ENCODE measurements at regions not wholly inside any gene's neighbourhood (a gene's known extent, or its start where the extent isn't known, plus 50 kb on each side); places are given as distances from the start of the nearest gene placed in this dataset.

DNA sequence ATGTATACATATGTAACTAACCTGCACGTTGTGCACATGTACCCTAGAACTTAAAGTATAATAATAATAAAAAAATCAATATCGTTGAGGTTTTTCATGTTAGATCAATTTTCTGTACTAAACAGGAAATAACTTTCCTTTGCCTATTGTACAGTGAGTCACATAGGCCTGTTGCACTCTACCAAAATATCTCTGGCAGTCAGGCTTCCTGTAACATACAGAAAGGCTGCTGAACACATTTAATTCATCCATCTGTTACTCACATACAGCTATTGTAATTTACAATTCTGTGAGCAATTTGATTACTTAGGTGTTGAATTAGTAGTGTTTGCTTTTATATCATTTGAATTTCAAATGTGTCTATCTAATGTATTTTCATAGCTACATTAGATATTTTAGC is 427.8 kb downstream of the TMA16 start:
- DNase-seq: no peak
- Histone ChIP-seq H3K4me1 (ENCODE audit: low read length) (no peaks in the 10 kb centered on the region), H3K27me3 (replicated peaks; ENCODE audit: insufficient read depth, low read length) (no peaks in the 10 kb centered on the region), H3K79me2 (ENCODE audit: low read length) (no peaks in the 10 kb centered on the region), H2AFZ (ENCODE audit: low read length) (no peak overlapping the region), H3K36me3 (replicated peaks; ENCODE audit: insufficient read depth, low read length) (no peaks in the 10 kb centered on the region), H3K4me2 (ENCODE audit: low read depth, low read length) (no peak overlapping the region), H3K4me3 (ENCODE audit: low read length) (no peak overlapping the region), H3K27ac (ENCODE audit: low read length) (no peak overlapping the region), H3K9ac (ENCODE audit: low read length) (no peak overlapping the region), H3F3A (ENCODE audit: insufficient read depth, low read length) (no peaks in the 10 kb centered on the region), H3K9me3 (replicated peaks; ENCODE audit: insufficient read depth, low read length) (no peaks in the 10 kb centered on the region), H4K20me1 (ENCODE audit: insufficient read depth, low read length) (no peaks in the 10 kb centered on the region), H3K9me2 (replicated peaks; ENCODE audit: insufficient read depth, low read length) (no peaks in the 10 kb centered on the region)
- TF ChIP-seq EZH2phosphoT487 (IDR thresholded peaks at IDR 0.05; ENCODE audit: low read length): no peak
- no peak for TF ChIP-seq CTCF (IDR thresholded peaks at IDR 0.05; ENCODE audit: low read length)
- TF ChIP-seq EZH2 (optimal IDR thresholded peaks at IDR 0.05; ENCODE audit: low read depth, low read length): no peak

- no peak overlapping the region for H3K4me3 ChIP-seq (ENCODE audit: low read length)
- H3K36me3 ChIP-seq (replicated peaks; ENCODE audit: insufficient read depth, low read length): no peaks in the 10 kb centered on the region
- DNase-seq: no peak
- TF ChIP-seq EZH2phosphoT487 (IDR thresholded peaks at IDR 0.05; ENCODE audit: low read length): no peak
- no peak for TF ChIP-seq EZH2 (optimal IDR thresholded peaks at IDR 0.05; ENCODE audit: low read depth, low read length)
- no peak for TF ChIP-seq CTCF (IDR thresholded peaks at IDR 0.05; ENCODE audit: low read length)
- H3K9ac ChIP-seq (ENCODE audit: low read length): no peak overlapping the region
- H3F3A ChIP-seq (ENCODE audit: insufficient read depth, low read length): no peaks in the 10 kb centered on the region
- H3K9me2 ChIP-seq (replicated peaks; ENCODE audit: insufficient read depth, low read length): no peaks in the 10 kb centered on the region
- no peaks in the 10 kb centered on the region for H3K4me1 ChIP-seq (ENCODE audit: low read length)
- H3K27ac ChIP-seq (ENCODE audit: low read length): no peak overlapping the region
- no peaks in the 10 kb centered on the region for H3K9me3 ChIP-seq (replicated peaks; ENCODE audit: insufficient read depth, low read length)
- H4K20me1 ChIP-seq (ENCODE audit: insufficient read depth, low read length): no peaks in the 10 kb centered on the region
- H3K27me3 ChIP-seq (replicated peaks; ENCODE audit: insufficient read depth, low read length): no peaks in the 10 kb centered on the region
- no peak overlapping the region for H2AFZ ChIP-seq (ENCODE audit: low read length)
- H3K79me2 ChIP-seq (ENCODE audit: low read length): no peaks in the 10 kb centered on the region
- H3K4me2 ChIP-seq (ENCODE audit: low read depth, low read length): no peak overlapping the region
Measured at GRCh38 chr4:163923092-163923491, 428.6 kb downstream of the TMA16 start.

DNA sequence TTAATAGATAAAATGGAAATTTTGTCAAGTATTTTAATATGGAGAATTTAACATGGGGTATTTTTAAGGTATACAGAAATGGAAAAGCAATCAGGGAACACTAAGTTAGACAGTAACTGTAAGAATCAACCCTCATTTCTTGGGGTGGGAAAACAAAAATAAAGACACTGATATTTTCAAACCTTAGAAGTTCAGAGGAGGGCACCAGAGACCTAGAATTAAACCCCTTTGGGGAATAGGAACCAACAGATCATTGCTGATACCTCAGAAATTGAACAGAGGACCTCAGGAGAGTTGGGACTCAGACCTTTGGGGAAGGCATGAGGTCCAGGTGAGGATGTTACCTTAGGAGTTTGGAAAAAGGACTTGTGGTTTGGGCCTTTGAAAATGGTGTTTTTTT is 435.6 kb downstream of the TMA16 start:
- H2AFZ ChIP-seq (ENCODE audit: low read length): no peak overlapping the region
- no peaks in the 10 kb centered on the region for H4K20me1 ChIP-seq (ENCODE audit: insufficient read depth, low read length)
- H3F3A ChIP-seq (ENCODE audit: insufficient read depth, low read length): no peaks in the 10 kb centered on the region
- no peaks in the 10 kb centered on the region for H3K79me2 ChIP-seq (ENCODE audit: low read length)
- H3K9ac ChIP-seq (ENCODE audit: low read length): no peak overlapping the region
- no peak overlapping the region for H3K27ac ChIP-seq (ENCODE audit: low read length)
- no peak for TF ChIP-seq EZH2phosphoT487 (IDR thresholded peaks at IDR 0.05; ENCODE audit: low read length)
- no peak for TF ChIP-seq CTCF (IDR thresholded peaks at IDR 0.05; ENCODE audit: low read length)
- no peak for TF ChIP-seq EZH2 (optimal IDR thresholded peaks at IDR 0.05; ENCODE audit: low read depth, low read length)
- no peaks in the 10 kb centered on the region for H3K27me3 ChIP-seq (replicated peaks; ENCODE audit: insufficient read depth, low read length)
- H3K4me2 ChIP-seq (ENCODE audit: low read depth, low read length): no peak overlapping the region
- H3K4me1 ChIP-seq (ENCODE audit: low read length): no peaks in the 10 kb centered on the region
- H3K9me2 ChIP-seq (replicated peaks; ENCODE audit: insufficient read depth, low read length): no peaks in the 10 kb centered on the region
- H3K4me3 ChIP-seq (ENCODE audit: low read length): no peak overlapping the region
- no peaks in the 10 kb centered on the region for H3K36me3 ChIP-seq (replicated peaks; ENCODE audit: insufficient read depth, low read length)
- no peak for DNase-seq
- no peaks in the 10 kb centered on the region for H3K9me3 ChIP-seq (replicated peaks; ENCODE audit: insufficient read depth, low read length)
